Chondrocyte (in vitro differentiated cells): ENCODE measurements at regions not wholly inside any gene's neighbourhood (a gene's known extent, or its start where the extent isn't known, plus 50 kb on each side); places are given as distances from the start of the nearest gene placed in this dataset.

Experiments
- DNase-seq: peaks from one replicate; pipeline ENCODE4 v3.0.0; 2021; ENCODE audit warnings: mixed read lengths, low spot score
- H3K27ac Mint-ChIP-seq: one replicate; pipeline ENCODE4 v1.8.0; 2021; ENCODE audit warnings: mild to moderate bottlenecking, moderate library complexity, mixed read lengths; ENCODE audit not compliant: unreplicated experiment
- H3K27me3 Mint-ChIP-seq: 2 replicates; pipeline ENCODE4 v1.8.0; 2021; ENCODE audit warnings: low read depth, mixed read lengths
- H3K36me3 Mint-ChIP-seq: 2 replicates; pipeline ENCODE4 v1.8.0; 2021; ENCODE audit warnings: low read depth, mixed read lengths
- H3K4me1 Mint-ChIP-seq: 2 replicates; pipeline ENCODE4 v1.8.0; 2021; ENCODE audit warnings: low read depth, mild to moderate bottlenecking, mixed read lengths
- H3K4me3 Mint-ChIP-seq: one replicate; pipeline ENCODE4 v1.8.0; 2021; ENCODE audit warnings: mild to moderate bottlenecking, moderate library complexity, mixed read lengths; ENCODE audit not compliant: unreplicated experiment
- H3K9me3 Mint-ChIP-seq: 2 replicates; pipeline ENCODE4 v1.8.0; 2021; ENCODE audit warnings: low read depth, mixed read lengths
- TF ChIP-seq, protein P1 (sequence below): fragments of 200-600 bp; sonication (generic); IDR thresholded peaks from 2 replicates; pipeline ENCODE4 v1.5.0; 2021; ENCODE audit warnings: antibody characterized with exemption, mild to moderate bottlenecking, moderate library complexity

DNA sequence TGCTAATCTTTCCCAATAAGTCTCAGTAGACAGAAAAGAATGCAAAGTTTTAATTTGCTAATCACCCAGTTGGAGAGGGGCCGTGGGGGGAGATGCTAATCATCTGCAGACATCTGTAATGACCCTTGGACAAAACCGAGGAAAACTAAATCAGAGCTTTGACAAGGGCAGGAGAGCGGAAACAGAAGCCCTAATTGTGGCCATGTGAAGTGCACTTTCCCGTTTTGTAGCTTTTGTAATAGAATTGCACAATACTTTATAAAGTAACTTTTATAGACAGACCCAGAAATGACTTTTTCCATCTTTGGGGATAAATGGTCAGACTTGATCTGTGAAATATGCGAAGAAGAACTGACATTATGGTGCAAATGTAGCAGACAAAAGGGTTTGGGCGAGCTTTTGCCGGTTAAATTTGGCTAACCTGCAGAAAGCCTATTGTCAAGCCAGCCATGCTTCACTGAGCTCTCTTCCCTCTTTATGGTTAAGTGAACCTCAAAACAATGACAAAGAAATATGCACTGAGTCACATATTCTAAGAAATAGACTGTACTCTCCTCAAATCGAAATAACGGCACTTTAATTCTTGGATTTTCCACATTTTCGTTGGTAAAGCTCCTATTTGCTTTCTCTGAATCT is 980.1 kb upstream of the POU3F3 start:
- Mint-ChIP-seq H3K9me3 (no peaks in the 10 kb centered on the region), H3K4me3 (no peak overlapping the region), H3K4me1 (peaks cover under 1% of the 10 kb centered on the region), H3K27me3 (no peaks in the 10 kb centered on the region), H3K36me3 (no peaks in the 10 kb centered on the region), H3K27ac (no peak overlapping the region)
- no peak for DNase-seq
- TF ChIP-seq, protein P1, sequence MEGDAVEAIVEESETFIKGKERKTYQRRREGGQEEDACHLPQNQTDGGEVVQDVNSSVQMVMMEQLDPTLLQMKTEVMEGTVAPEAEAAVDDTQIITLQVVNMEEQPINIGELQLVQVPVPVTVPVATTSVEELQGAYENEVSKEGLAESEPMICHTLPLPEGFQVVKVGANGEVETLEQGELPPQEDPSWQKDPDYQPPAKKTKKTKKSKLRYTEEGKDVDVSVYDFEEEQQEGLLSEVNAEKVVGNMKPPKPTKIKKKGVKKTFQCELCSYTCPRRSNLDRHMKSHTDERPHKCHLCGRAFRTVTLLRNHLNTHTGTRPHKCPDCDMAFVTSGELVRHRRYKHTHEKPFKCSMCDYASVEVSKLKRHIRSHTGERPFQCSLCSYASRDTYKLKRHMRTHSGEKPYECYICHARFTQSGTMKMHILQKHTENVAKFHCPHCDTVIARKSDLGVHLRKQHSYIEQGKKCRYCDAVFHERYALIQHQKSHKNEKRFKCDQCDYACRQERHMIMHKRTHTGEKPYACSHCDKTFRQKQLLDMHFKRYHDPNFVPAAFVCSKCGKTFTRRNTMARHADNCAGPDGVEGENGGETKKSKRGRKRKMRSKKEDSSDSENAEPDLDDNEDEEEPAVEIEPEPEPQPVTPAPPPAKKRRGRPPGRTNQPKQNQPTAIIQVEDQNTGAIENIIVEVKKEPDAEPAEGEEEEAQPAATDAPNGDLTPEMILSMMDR, result no peak

DNA sequence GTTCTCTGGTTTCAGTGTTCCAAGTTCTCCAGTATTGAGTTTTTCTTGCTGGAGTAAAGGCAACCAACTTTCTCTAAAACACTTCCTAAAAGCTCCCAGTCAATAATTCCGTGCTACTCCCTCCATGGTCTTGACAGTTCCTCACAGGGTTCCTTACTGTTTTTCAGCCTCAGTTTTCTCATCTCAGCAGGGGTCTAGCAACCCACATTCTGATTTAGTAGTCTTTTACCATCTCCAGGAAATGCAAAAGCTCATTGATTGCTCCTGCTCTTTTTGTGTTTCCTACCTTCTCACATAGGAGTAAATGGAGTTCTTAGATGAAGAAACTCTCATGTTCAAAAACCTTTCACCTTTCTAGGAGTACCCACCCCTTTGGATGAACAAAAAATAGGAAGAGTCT is 978.8 kb upstream of the POU3F3 start:
- TF ChIP-seq, protein P1, result no peak
- DNase-seq, result no peak
- Mint-ChIP-seq H3K4me3 (no peak overlapping the region), H3K27me3 (no peaks in the 10 kb centered on the region), H3K9me3 (no peaks in the 10 kb centered on the region), H3K36me3 (no peaks in the 10 kb centered on the region), H3K4me1 (peaks cover 13% of the 10 kb centered on the region), H3K27ac (no peak overlapping the region)

DNA sequence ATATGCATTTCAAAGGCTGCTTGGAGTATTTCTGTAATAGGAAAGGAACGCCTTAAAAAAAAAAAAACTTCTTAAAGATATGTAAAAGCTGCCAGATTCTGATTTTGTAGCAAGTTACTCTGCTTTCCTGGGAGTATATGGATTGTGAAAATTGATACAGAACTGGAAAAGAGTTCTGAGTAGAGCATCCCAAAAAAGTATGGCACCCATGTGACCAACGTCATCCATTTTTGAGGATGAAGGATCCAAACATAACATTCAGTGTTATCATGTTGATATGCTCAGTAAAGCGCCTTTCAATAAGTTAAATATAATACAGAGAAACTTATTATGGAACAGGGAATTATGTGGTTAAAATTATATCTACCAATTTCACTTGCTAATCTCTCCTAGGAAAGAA is 978.4 kb upstream of the POU3F3 start:
- Mint-ChIP-seq H3K4me3 (no peak overlapping the region), H3K9me3 (no peaks in the 10 kb centered on the region), H3K36me3 (no peaks in the 10 kb centered on the region), H3K27me3 (no peaks in the 10 kb centered on the region), H3K27ac (no peak overlapping the region), H3K4me1 (peaks cover 17% of the 10 kb centered on the region)
- TF ChIP-seq, protein P1, result no peak
- no peak for DNase-seq

GRCh38 chr2:103876611-103877010 is 977.3 kb upstream of the POU3F3 start:
- Mint-ChIP-seq H3K9me3 (no peaks in the 10 kb centered on the region), H3K27ac (no peak overlapping the region)

DNA sequence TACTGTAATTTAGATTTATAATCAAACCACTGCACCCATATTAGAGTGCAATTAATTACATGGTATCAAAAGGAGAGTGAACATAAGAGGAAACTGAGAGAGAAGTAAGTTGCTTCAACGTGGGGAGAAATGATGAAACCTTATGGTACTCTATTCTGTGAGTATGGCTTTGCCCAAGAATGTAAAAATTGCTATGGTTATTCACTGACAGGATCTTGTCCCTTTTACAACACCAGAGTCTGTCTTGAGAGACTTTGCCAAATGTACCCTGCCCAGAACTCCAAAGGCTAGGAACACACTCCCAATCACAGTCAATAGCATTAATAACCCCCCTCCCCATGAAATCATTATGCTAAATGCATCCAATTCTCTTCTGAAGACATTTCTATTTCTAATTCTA is 974.8 kb upstream of the POU3F3 start:
- H3K27ac Mint-ChIP-seq, result no peak overlapping the region
- H3K36me3 Mint-ChIP-seq, result no peaks in the 10 kb centered on the region
- no peaks in the 10 kb centered on the region for H3K9me3 Mint-ChIP-seq
- H3K27me3 Mint-ChIP-seq, result no peaks in the 10 kb centered on the region
- TF ChIP-seq, protein P1, result no peak
- H3K4me3 Mint-ChIP-seq, result no peak overlapping the region
- peaks cover 24% of the 10 kb centered on the region for H3K4me1 Mint-ChIP-seq
- DNase-seq, result no peak

More at GRCh38 chr2:103876611-103877010, 977.3 kb upstream of the POU3F3 start:
- TF ChIP-seq, protein P1, result no peak
- Mint-ChIP-seq H3K4me1 (peaks cover 17% of the 10 kb centered on the region), H3K36me3 (no peaks in the 10 kb centered on the region), H3K27me3 (no peaks in the 10 kb centered on the region), H3K4me3 (no peak overlapping the region)
- DNase-seq, result no peak
